Stimulated activated CD4-positive, alpha-beta T cell treated with anti-CD3 and anti-CD28 coated beads, Interleukin-1b, Interleukin-23, amount 100 ng/mL, for 24 hours (primary cell): ENCODE measurements at regions not wholly inside any gene's neighbourhood (a gene's known extent, or its start where the extent isn't known, plus 50 kb on each side); places are given as distances from the start of the nearest gene placed in this dataset.
"Not testable (repeated sequence)": the region's sequence is repeated elsewhere in the genome, so short reads cannot be mapped to it uniquely, and the experiment has no call there.

Experiments used
- DNase-seq, 4 experiments: peaks; one replicate each; pipeline ENCODE4 v3.0.0-alpha.2; 2020; ENCODE audit warnings: low read depth in 4 of 4, low spot score in 1 of 4

DNA sequence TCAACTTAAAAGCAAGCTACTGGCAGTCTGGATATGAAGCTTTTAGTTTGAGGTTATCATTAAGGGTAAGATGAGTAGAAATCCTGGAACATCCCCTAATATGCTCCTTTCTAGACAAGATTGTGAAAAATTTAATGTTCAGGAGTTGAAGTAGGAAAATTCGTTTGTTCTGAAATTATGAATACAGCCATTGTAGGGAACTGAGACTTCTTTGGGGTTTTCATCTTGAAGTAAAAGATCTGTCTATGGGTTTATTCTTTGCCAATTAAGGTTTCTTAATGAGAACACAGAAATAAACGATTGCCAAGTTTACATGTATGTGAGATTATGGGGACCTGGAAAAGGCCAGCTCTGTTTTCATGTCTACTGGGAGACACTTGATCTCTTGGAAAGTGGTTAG, 225.6 kb upstream of the MOCS1 start:
- no peak for DNase-seq

DNA sequence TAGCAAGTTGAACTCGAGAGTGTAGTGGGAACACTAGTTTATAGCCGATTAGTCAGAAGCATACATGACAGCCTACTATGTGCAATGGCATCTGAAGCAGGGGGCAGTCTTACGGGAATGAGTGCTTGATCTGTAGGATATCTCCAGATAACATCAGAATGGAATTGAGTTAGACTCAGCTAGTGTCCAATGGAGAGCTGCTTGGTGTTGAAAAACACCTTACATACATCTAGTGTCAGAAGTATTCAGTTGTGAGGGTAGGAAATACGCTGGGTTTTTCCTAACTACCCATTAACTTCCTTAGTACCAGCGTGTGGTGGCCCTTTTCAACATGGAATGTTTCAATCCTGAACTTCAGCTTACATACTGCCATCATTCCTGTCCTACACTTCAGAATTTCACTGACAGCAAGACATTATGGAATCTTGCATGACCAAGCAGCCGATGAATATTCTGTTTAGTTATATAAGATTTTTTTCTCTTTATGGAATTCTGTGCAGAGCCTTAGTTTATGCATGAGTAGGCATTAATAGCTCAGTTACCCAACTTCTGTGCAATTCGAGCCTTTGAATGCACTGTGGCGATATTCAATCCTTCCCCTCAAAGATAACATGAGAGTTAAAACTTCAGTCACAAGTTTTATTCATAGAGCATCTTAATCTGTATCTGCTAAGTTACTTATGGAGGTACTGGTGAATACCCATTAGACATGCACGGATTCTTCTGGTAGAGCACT, 218.6 kb upstream of the MOCS1 start:
- no peak for DNase-seq

DNA sequence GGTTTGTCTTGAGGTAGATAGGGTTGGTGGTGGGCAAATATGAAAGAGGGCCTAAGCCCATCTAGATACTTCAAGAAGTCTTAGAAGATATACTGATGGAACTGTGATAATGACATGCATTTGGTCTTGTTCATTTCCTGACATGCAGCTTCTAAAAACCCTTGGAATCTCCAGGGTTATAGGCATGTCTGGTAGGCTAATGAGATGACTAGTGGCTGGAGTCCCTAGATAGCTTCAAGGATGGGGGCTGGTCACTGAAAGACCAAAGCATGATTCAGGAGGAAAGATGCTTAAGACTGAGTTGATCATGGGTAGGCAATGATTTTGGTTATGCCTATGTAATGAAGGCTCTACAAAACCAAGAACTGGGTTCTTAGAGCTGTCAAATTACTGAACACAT, 217.9 kb upstream of the MOCS1 start:
- DNase-seq: no peak

DNA sequence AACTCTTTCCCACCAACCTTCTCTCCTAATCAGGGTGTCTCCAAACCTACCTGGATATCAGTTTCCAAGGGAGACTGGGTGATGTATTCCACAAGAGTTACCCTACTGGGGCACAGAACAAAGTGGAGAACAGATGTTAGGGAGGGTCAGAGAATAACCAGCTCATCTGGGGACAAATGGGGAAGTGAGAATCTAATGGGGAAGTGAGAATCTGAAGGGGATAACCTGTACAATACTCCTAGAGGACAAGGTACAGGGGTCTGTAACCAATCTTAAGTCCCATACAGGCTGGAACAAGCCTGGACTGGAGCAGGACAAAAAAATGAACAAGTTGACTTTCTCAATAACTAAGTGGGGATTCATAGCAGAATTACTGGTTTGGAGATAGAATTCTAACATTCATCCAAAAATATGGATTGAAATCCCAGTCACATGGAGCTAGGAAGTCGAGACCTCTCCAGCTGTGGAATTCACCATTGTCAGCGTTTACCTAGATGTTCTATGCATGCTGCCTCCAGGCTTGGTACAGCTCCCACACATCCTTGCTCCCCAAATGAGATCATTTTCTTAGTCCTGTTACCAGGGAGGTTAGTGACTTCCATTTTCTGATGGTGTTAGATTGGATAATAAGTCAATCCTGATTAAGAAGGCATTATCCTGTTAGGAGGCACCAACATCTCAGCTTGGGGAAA, 214.8 kb upstream of the MOCS1 start:
- no peak for DNase-seq

DNA sequence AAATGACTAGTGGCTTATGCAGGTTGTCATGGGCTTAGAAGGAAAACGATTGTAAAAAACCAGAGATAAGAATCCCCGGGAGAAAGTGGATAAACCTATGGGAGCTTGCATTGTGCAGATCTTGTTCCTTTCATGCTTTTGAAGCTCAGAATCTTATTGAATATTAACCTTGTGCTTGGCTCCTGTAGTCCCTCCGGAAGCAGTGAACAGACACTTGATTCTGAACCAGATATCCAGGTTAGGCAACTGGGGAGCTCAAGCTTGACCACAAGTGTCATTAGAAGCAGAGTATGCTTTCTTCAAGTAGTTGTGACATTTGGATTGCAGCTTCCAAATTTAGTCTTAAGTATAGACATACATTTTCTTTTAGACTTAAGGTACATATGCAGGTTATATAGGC, 212.6 kb upstream of the MOCS1 start:
- no peak for DNase-seq

DNA sequence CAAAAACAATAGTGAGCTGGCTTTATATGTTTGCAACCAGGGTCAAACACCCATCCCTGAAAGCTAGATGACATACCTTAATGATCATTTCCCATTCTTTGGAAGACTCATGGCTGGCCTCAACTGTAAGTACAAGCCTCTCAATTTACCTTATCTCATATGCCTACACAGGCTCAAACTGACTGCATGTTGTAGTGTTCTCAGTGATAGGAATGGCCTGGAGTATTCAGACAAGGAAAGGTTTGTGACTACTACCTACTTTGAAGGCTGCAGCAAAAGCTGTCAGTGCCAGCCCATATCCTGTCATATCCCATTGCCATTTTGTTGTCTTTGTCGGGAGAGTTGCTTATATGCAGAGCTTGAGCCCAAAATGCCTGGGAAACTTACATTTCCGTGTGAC, 205.2 kb upstream of the MOCS1 start:
- no peak for DNase-seq

DNA sequence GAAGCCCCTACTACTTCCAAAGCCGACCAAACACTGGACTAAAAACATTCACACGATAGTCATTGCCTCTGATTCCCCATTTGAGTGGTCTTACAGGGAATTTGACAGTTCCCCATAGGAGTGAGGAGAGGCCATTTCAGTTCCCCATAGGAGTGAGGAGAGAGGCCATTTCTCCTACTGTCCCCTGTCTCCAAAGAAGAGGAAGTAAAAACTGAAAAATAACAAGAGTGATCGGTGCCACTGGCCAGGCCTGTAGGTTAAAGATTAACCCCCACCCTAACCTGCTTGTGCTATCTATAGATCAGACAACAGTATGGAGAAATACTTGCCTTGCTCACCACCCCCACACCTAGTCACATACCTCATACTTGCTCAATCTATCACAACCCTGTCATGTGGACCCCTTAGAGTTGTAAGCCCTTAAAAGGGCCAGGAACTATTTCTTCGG, 204.0 kb upstream of the MOCS1 start:
- DNase-seq: no peak

DNA sequence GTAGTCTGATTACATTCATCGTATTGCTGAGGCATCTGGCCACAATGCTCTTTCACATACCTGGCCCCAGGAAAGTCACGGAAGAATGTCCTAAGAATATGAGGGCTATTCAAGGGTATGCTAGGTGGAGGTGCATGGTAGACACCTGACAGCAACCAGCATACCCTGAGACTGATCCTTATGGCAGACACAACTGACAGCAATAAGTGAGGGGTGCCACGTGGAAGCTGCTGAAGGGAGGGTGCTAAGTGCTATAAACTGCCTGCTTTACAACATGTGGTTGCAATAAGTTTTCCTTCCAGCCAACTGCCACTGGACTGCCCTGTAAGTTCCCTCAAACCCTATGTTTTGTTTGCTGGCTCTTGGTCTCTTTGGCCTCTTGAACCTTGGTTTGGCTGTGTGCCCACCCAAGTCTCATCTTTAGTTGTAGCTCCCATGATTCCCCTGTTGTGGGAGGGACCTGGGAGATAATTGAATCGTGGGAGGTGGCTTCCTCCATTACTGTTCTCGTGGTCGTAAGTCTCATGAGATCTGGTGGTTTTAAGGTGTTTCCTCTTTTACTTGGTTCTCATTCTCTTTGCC, 201.3 kb upstream of the MOCS1 start:
- DNase-seq: no peak

DNA sequence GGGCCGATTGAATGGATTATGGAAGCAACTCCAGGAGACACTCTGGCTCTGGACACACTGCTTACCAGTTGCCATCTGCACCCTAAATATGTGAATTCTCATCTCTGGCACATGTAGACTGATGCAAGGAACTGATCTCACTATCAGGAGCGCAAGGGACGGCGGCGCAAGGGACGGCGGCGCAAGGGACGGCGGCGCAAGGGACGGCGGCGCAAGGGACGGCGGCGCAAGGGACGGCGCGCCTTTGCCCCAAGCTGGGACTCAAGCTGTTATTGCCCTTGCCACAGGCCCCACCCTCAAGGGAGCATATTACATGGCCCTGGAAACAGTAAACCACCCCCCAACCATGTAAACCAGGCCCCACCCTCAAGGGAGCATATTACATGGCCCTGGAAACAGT, 199.7 kb upstream of the MOCS1 start:
- DNase-seq: not testable (repeated sequence)

DNA sequence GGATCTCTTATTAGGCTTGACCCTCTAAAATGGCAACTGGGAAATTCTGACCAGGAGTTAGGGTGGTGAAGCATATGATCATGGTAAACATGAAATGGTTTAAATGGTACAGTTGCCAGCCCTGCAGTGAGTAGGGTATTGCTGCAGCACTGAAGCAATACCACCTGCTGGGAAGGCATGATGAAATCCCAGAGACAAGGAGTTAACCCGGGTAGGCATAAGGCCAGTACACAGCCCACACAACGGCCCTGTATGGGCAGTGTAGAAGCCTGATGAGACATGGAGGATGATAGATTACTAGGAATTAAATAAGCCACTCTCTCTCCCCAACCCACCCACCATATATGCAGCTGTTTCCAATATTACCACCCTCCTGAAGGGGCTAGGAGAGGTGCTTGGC, 197.4 kb upstream of the MOCS1 start:
- DNase-seq: no peak

DNA sequence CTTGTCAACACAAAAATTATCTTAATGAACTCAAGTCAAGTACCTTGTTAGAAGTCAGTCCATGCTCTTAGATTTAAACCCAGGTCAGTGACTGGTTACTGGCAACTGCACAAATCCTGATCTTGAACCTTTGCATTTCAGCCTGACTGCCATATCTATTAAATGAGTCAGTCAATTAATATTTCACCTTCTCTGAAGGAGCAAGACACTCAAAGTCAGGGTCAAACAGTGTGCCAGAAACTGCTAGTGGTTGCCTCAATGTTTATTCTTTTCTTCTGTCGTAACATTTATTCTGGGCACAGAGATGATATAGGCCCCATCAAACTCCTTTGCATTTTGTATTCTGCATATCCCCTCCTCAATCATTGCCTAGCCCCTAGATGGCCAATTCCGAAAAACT, 193.9 kb upstream of the MOCS1 start:
- no peak for DNase-seq

DNA sequence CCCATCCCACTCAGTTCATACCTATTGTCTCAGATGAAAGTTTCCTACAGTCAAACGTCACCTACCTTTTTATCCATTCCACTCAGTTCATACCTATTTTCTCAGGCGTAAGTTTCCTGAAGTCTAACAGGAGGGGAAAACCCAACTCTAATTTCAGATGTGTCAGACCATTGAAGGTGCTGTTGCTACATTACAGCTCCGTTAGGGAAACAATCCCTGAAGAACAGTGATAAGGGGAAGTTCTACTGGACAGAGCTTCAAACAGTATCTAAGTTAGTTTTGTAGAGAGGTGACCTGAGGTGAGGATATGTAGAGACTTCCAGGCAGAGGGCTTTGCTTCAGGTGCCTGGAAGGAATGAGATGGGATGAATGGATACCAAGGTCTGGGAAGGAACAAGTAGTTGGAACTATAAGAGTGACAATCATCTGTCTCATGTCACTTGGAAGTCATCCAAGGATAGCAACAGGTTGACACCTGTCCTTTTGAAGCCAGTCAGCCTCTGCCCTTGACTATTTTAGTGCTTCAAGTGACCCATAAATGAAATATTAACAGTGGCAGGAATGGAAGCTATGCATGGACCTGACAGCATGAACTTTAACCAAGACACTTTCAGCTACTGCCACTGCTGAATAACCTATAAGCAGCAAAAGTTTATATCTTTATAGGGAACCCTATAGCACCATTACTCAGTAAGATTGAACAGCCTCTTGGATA, 191.6 kb upstream of the MOCS1 start:
- no peak for DNase-seq

DNA sequence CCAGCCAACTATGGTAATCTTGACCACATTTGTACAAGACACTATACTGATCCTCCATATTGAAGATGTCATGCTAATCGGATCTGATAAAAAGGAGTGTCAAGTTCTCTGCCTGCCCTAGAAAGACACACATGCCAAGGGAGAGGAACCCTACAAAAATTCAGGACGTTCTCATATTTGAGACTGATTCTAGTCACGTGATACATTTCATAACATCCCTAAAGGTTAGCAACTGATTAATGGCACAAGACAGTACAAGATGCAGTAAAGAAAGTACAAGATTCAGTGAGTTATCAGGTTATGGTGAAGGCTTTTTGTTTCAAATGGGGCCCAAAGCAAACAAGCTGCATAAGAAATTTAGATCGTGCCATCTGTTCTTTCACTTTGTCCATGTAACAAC, 190.7 kb upstream of the MOCS1 start:
- no peak for DNase-seq

DNA sequence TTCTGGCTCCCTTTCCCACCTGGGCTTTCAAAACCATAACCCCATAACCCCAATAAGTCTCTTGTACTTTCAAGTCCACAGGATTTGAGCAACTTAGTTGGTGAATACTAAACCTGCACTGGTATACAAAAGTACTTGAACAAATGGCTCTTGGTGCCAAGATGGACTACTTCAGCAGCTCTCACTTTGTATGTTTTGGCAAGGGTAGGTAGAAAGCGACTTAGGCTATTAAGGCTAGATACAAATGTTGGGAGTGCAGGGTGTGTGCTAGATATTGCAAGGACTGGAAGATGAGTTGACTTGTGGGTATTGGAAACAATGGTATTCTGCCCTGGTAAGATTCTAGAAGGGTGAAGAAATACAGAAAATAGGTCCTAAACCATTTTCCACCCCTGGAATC, 182.6 kb upstream of the MOCS1 start:
- DNase-seq: no peak

DNA sequence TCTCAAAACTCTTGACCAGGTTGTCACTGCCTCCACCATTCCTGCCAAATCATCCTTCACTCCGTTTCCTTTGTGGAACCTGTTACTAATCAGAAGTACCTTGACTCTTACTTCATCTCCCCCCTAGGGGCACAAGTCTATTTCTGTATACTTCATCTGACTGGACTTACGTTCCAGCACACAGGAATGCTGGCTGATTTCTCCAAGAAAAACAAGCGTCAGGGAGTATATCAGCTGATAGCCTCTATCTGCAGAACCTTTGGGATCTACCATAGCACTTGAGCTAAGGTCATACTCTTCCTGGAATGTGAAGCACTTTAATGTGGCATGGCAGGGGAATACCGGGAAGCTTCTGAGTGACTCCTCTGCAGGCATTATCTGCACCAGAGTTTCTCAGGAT, 178.1 kb upstream of the MOCS1 start:
- DNase-seq: no peak

DNA sequence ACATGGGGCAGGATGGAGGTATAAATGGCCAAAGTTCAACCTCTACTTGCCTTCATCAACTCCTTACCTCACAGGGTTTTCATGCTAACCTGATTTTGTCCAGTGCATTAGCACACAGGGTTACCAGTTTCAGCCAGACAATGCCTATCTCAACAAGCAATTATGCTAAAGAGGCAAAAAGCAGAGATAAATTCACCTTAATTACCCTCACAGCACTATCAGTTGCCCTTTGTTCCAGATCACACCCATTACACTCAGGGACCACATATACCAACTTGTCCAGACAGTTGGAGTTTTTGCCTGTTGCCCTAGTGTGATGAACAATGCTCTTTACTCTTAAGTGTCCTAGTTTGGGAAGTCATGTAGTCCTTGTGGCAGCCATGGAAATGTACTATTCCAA, 174.5 kb upstream of the MOCS1 start:
- no peak for DNase-seq

DNA sequence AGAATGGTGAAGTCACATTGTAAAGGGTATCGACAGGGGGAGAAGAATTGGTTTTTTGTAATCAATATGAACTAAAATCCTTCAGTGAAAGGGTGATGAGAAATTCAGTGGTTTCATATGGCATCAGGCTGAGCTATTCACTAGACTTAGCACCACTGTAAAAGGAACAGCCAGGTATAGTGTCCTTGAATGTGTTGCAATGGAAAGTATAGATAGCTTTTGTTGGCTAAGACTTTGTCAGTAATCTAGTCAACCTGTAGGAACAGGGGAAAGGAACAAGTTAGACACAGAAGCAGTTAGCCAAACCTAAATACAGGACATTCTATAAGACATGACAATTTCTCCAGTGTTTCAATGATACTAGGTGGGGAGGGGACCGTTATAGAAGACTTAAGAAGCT, 172.6 kb upstream of the MOCS1 start:
- DNase-seq: no peak

DNA sequence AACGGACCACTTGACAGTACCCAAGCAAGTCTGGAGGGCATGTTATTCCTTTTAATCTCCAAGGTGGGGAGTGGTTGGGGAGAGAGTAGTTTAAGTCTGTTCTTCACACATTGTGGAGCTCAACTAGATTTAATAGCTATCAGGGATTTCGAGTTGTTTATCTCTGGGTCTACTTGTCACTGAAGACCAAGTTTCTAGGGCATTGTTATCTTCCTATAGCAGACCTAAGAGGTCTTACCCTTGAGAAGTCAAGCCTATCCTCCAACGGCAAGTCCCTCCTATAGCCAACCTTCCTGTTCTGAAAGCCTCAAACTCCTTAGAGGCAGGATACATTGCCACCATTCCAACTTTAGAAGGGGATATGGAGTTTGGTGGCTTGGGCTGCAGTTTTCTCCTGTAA, 164.5 kb upstream of the MOCS1 start:
- no peak for DNase-seq

DNA sequence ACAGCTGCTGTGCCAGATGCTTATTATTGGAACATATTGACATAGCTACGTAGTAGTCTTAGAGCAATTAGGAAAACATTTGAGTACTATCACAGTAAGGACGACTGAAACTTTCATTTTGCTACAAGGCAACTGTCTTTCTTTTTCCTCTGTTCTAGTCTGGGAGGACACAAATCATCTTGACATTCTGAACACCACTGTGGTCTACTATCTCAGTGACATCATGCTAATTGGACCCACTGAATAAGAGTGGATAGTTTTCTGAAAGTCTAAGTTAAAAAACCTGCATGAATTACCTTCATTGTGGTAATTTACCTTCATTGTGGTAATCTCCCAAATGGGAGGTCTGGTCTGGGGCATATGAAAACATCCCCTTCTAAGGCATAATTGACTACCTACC, 163.3 kb upstream of the MOCS1 start:
- DNase-seq: no peak

DNA sequence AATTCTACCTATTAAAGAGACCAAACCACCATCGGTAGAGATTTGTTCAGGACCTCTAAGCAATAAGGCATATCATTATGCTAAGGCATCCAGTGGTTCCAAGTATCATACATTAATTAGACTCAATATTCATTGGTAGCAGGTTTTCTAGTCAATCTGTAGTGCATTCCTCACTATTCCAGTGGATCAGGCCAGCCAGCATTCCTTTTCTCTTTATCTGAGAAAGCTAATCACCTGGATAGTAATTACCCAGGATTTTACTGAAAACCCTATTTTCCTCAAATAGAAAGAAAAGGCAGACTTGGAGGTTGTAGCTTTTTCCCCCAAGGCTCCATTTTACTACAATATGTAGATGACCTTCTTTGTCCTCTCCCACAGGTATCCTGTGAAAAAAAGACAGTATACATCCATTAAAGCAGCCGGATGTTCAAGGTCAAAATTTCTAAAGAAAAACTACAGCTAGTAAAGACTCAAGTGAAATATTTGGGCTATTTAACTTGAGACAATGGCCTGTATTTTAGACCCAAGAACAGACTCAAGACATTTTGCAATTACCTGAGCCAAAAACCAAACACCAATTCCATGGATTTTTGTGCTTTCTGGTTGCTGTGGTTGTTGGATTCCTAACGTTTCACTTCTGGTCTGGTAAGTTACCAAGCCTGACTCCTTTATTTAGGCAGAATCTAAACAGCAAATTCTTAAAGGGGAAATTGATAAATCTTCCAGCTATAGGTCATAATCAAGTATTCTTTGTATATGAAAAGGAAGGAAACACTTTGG, 149.1 kb upstream of the MOCS1 start:
- DNase-seq: no peak
